ENCODE measurements at regions not wholly inside any gene's neighbourhood (a gene's known extent, or its start where the extent isn't known, plus 50 kb on each side); places are given as distances from the start of the nearest gene placed in this dataset.

DNA sequence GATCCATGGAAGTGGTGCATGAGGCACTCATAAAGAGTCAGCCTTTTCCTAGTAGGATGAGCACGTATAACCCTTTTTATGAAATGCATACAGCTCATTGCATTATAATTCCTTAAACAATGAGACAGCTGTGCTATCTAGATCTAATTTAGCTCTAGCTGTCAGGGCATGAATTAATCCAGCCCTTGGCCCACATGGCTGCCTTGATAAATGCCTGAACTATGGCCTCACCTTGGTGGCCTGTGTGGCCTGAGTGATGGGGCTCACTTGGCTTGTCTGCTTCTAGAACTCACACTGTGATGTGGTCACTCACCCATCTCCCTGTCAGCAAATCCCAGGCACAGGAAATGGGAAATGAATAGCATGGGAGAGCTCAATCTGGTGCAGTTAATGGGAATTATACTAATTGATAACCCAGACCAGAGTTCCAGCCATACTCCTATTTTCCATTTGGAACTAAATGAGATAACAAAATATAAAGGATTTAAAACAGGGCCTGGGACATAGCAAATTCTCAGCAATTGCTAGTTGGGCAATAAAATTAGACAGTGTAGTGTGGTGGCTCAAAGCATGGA, 153.6 kb downstream of the HS3ST2 start:
- no peak for DNase-seq (ENCODE audit: low spot score)
- Histone ChIP-seq H3K36me3 (no peaks in the 10 kb centered on the region), H3K9me3 (no peaks in the 10 kb centered on the region), H3K4me1 (replicated peaks) (no peaks in the 10 kb centered on the region), H3K27ac (no peak overlapping the region), H3K4me3 (no peak overlapping the region), H3K27me3 (replicated peaks; ENCODE audit: insufficient read depth) (peaks cover 2% of the 10 kb centered on the region)
- TF ChIP-seq, protein P1, sequence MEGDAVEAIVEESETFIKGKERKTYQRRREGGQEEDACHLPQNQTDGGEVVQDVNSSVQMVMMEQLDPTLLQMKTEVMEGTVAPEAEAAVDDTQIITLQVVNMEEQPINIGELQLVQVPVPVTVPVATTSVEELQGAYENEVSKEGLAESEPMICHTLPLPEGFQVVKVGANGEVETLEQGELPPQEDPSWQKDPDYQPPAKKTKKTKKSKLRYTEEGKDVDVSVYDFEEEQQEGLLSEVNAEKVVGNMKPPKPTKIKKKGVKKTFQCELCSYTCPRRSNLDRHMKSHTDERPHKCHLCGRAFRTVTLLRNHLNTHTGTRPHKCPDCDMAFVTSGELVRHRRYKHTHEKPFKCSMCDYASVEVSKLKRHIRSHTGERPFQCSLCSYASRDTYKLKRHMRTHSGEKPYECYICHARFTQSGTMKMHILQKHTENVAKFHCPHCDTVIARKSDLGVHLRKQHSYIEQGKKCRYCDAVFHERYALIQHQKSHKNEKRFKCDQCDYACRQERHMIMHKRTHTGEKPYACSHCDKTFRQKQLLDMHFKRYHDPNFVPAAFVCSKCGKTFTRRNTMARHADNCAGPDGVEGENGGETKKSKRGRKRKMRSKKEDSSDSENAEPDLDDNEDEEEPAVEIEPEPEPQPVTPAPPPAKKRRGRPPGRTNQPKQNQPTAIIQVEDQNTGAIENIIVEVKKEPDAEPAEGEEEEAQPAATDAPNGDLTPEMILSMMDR (IDR thresholded peaks at IDR 0.05): no peak
- no peak for TF ChIP-seq POLR2AphosphoS5 (IDR thresholded peaks at IDR 0.05)
- TF ChIP-seq POLR2A (IDR thresholded peaks at IDR 0.05): no peak
- intact Hi-C loops (cut with DNase I): no loop called here
- 50% methylated on average over 1 of the region's 1 CpG for WGBS
